ENCODE measurements at regions not wholly inside any gene's neighbourhood (a gene's known extent, or its start where the extent isn't known, plus 50 kb on each side); places are given as distances from the start of the nearest gene placed in this dataset.

GRCh38 chrX:138885886-138886285, 174.4 kb upstream of the FGF13 start:
- no peak for TF ChIP-seq TCF12 (IDR thresholded peaks at IDR 0.05; ENCODE audit: low read depth)
- TF ChIP-seq FOXM1 (IDR thresholded peaks at IDR 0.05; ENCODE audit: borderline replicate concordance, low read depth) = no peak
- TF ChIP-seq REST (IDR thresholded peaks at IDR 0.05; ENCODE audit: low read depth) = no peak
- no peak for TF ChIP-seq EP300 (IDR thresholded peaks at IDR 0.05; ENCODE audit: borderline replicate concordance)
